HEK293T (cell line): ENCODE measurements at regions not wholly inside any gene's neighbourhood (a gene's known extent, or its start where the extent isn't known, plus 50 kb on each side); places are given as distances from the start of the nearest gene placed in this dataset.

ENCODE experiments used
- BHLHE40 ChIP-seq: fragments of 450-650 bp; IDR thresholded peaks from 2 replicates; pipeline ENCODE4 v1.6.1; 2016; ENCODE audit warnings: mild to moderate bottlenecking, moderate library complexity, borderline replicate concordance
- CTBP1 ChIP-seq: fragments of 450-650 bp; IDR thresholded peaks from 2 replicates; pipeline ENCODE4 v1.6.1; 2016; ENCODE audit warnings: borderline replicate concordance
- ELF4 ChIP-seq: fragments of 450-650 bp; IDR thresholded peaks from 2 replicates; pipeline ENCODE4 v1.6.1; 2017; ENCODE audit warnings: antibody characterized with exemption
- FOXK2 ChIP-seq: fragments of 450-650 bp; IDR thresholded peaks from 2 replicates; pipeline ENCODE4 v1.6.1; 2016; ENCODE audit warnings: mild to moderate bottlenecking
- FOXM1 ChIP-seq: fragments of 450-650 bp; IDR thresholded peaks from 2 replicates; pipeline ENCODE4 v1.6.1; 2017; ENCODE audit warnings: mild to moderate bottlenecking, borderline replicate concordance
- HDGF ChIP-seq: fragments of 450-650 bp; IDR thresholded peaks from 2 replicates; pipeline ENCODE4 v1.6.1; 2017; ENCODE audit warnings: antibody characterized with exemption, borderline replicate concordance
- L3MBTL2 ChIP-seq: fragments of 450-650 bp; conservative IDR thresholded peaks from 2 replicates; pipeline ENCODE4 v1.6.1; 2016; ENCODE audit warnings: mild to moderate bottlenecking
- LEF1 ChIP-seq: fragments of 450-650 bp; IDR thresholded peaks from 2 replicates; pipeline ENCODE4 v1.6.1; 2017; ENCODE audit warnings: mild to moderate bottlenecking, borderline replicate concordance
- NFRKB ChIP-seq: fragments of 450-650 bp; IDR thresholded peaks from 2 replicates; pipeline ENCODE4 v1.6.1; 2016; ENCODE audit warnings: mild to moderate bottlenecking, moderate library complexity
- PKNOX1 ChIP-seq: fragments of 450-650 bp; IDR thresholded peaks from 2 replicates; pipeline ENCODE4 v1.6.1; 2016
- SP1 ChIP-seq: fragments of 450-650 bp; IDR thresholded peaks from 2 replicates; pipeline ENCODE4 v1.6.1; 2017
- SUZ12 ChIP-seq: fragments of 450-650 bp; IDR thresholded peaks from 2 replicates; pipeline ENCODE4 v1.6.1; 2016; ENCODE audit warnings: mild to moderate bottlenecking
- TARDBP ChIP-seq: fragments of 450-650 bp; IDR thresholded peaks from 2 replicates; pipeline ENCODE4 v1.6.1; 2016
- ZNF384 ChIP-seq: fragments of 450-650 bp; IDR thresholded peaks from 2 replicates; pipeline ENCODE4 v1.6.1; 2016

DNA sequence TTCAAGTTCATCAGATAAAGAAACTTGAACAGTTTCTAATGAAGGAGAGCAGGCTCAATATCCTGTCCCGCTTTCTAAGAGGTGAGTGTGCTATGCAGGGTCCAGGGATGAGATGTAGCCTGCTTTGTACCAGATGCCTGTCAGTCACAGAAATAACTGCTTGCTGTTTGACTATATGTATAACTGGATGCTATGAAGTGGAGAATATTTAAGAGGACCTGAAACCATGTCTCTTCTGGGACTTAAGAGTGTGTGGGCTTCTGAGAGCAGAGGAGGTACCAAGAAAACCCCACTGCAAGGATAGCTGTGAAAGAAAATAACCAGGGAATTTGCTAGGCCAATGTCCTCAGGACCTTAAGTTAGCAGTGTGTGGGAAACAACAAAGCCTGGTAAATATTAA, 246.3 kb upstream of the RFC3 start:
- TF ChIP-seq ZNF384 (no peak), ELF4 (no peak), SUZ12 (no peak), CTBP1 (no peak), SP1 (no peak), PKNOX1 (no peak), LEF1 (no peak), FOXM1 (no peak), HDGF (no peak), TARDBP (no peak), FOXK2 (no peak), NFRKB (no peak), BHLHE40 (no peak), L3MBTL2 (no peak)
